Psoas muscle (tissue), 7 donors: ENCODE measurements at regions not wholly inside any gene's neighbourhood (a gene's known extent, or its start where the extent isn't known, plus 50 kb on each side); places are given as distances from the start of the nearest gene placed in this dataset.

ENCODE experiments used
- ATAC-seq, 4 donors: fragments of 200-7000 bp; cut with Tn5 transposase; one replicate each; pipeline ENCODE4 v1.9.1; 2020; ENCODE audit warnings: moderate library complexity in 3 of 4, mild to moderate bottlenecking in 2 of 4
- DNase-seq, 2 donors: peaks; one replicate each; pipeline ENCODE4 v3.0.0-alpha.2; 2020
- H3K27ac ChIP-seq: fragments of 200-600 bp; one replicate; pipeline ENCODE4 v1.8.0; 2022
- H3K27me3 ChIP-seq, 3 donors: fragments of 200-600 bp in 1 of 3; one replicate each; pipeline versions ENCODE4 v1.6.1 to v1.8.0; 2013 to 2022; ENCODE audit warnings: low read length in 2 of 3, mild to moderate bottlenecking in 2 of 3, moderate library complexity in 1 of 3; ENCODE audit not compliant: insufficient read depth in 3 of 3
- H3K36me3 ChIP-seq, 2 donors: fragments of 200-600 bp in 1 of 2; one replicate each; pipeline versions ENCODE4 v1.6.1 to v1.8.0; 2013 to 2022; ENCODE audit warnings: low read depth in 1 of 2, mild to moderate bottlenecking in 1 of 2, moderate library complexity in 1 of 2; ENCODE audit not compliant: insufficient read depth in 1 of 2
- H3K4me1 ChIP-seq: fragments of 200-600 bp; one replicate; pipeline ENCODE4 v1.8.0; 2022
- H3K4me3 ChIP-seq: fragments of 200-600 bp; one replicate; pipeline ENCODE4 v1.8.0; 2022; ENCODE audit warnings: mild to moderate bottlenecking
- H3K9me3 ChIP-seq: fragments of 200-600 bp; one replicate; pipeline ENCODE4 v1.8.0; 2022
- WGBS, 3 donors: extraction: QIAGEN DNeasy Blood & Tissue Kit; methylation state at CpG; one replicate each; pipeline versions ENCODE4 v1.1.6 to v1.1.7; 2013; 5-methylcytosine and 5-hydroxymethylcytosine counted together
- intact Hi-C, 2 donors: fragments of 100-400 bp; cut with DNase I; formaldehyde crosslinking; loops; one replicate each; pipeline versions ENCODE4 v1.11.0 to v1.14.2; 2022
- TF ChIP-seq, protein P1 (sequence below): fragments of 200-600 bp; IDR thresholded peaks from one replicate; pipeline ENCODE4 v1.8.0; 2022; ENCODE audit warnings: antibody characterized with exemption
- donor health status: healthy with polysubstance abuse.
- donor health status: DM: no; HTN: no; CAD: no; lungs with moderate emphysema.
- donor health status: Bipolar disorder and iron deficiency.
- donor health status: healthy.
- donor health status: DM: yes; HTN: yes; CAD: no.
- donor health status: DM: no; HTN: no; CAD: no.
- donor health status: DM: yes; HTN: yes; CAD: no.

DNA sequence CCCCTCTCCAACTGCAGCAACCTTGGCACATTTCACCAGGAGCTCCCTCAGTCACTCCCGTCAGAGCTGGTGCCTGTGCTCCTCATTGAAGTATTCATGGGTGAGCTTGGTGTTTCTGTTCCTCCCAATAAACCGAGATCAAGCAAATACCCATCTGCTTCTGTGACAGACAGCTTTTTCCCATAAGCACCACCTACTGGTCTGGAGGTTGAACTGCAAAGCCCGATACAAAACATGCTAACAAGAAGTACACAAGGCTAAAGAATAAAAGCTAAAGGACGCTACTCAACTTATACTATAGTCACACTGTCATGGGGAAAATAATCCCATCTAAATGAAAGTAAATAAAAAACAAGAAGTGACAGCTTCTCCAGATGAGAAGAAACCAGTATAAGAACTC lies 111.9 kb upstream of the C21orf91 start:
- no peak for DNase-seq
- ATAC-seq, result no peak
- WGBS, 3 donors, result 93 to 97% (median 97%) methylated on average over 4 of the region's 4 CpGs
- no peak overlapping the region for H3K4me3 ChIP-seq
- intact Hi-C loops, result no loop called here
- no peaks in the 10 kb centered on the region for H3K4me1 ChIP-seq
- H3K27ac ChIP-seq, result no peak overlapping the region
- no peaks in the 10 kb centered on the region for H3K9me3 ChIP-seq
- peaks cover 0 to 6% (median 0%) of the 10 kb centered on the region in 3 donors for H3K27me3 ChIP-seq
- H3K36me3 ChIP-seq, result no peaks in the 10 kb centered on the region
- TF ChIP-seq, protein P1, sequence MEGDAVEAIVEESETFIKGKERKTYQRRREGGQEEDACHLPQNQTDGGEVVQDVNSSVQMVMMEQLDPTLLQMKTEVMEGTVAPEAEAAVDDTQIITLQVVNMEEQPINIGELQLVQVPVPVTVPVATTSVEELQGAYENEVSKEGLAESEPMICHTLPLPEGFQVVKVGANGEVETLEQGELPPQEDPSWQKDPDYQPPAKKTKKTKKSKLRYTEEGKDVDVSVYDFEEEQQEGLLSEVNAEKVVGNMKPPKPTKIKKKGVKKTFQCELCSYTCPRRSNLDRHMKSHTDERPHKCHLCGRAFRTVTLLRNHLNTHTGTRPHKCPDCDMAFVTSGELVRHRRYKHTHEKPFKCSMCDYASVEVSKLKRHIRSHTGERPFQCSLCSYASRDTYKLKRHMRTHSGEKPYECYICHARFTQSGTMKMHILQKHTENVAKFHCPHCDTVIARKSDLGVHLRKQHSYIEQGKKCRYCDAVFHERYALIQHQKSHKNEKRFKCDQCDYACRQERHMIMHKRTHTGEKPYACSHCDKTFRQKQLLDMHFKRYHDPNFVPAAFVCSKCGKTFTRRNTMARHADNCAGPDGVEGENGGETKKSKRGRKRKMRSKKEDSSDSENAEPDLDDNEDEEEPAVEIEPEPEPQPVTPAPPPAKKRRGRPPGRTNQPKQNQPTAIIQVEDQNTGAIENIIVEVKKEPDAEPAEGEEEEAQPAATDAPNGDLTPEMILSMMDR, result no peak

DNA sequence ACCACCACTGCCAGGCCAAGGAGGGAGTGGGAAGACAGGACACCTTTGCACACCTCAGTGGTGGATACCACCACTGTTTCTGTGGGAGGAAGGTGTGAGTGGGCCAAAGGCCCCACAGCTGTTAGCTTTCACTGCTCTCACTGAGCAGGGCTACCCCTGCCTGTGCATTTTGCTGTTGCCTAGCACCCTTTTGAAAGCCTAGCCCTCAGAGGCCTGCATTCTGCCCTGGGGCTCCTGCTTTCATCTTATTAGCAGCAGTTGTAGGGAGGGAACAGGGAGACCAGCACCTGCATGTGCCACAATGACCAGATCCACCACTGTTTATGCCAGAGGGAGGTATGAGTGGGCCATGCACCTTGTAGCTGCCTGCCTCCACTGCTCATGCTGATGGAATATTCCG lies 110.9 kb upstream of the C21orf91 start:
- ATAC-seq, result no peak
- intact Hi-C loops, result no loop called here

DNA sequence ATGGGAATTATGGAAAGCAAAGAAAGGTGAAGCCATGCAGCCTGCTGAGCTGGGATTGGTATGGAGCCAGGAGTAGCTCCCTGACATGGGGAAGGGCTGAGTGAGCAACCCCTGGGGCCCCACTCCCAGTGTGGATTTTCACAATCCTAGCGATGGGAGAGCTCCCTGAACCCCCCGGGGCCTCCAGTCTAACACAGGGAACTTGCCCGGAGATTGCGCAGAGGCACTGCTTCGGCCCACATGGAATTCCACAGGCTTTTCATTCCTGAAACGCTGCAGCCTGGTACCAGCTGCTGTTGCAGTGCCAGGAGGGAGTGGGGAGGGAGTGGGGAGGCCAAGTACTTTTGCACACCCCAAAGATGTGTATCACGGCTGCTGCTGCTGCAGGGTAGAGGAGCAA lies 110.4 kb upstream of the C21orf91 start:
- H3K27ac ChIP-seq, result no peak overlapping the region
- H3K36me3 ChIP-seq, result no peaks in the 10 kb centered on the region
- no peaks in the 10 kb centered on the region for H3K4me1 ChIP-seq
- 41 to 61% (median 42%) methylated on average over 7 of the region's 7 CpGs for WGBS, 3 donors
- ATAC-seq, result no peak
- no peak overlapping the region for H3K4me3 ChIP-seq
- TF ChIP-seq, protein P1, result no peak
- no peak for DNase-seq
- H3K9me3 ChIP-seq, result no peaks in the 10 kb centered on the region
- no peaks in the 10 kb centered on the region for H3K27me3 ChIP-seq
- intact Hi-C loops, result loop anchor here in 1 of 2 donors (10.0 kb wide), 1 partner anchor 545 kb away; no protein-coding TSS in a partner anchor

More for the DNA sequence above, 110.9 kb upstream of the C21orf91 start:
- H3K36me3 ChIP-seq, result no peaks in the 10 kb centered on the region
- H3K9me3 ChIP-seq, result no peaks in the 10 kb centered on the region
- H3K4me3 ChIP-seq, result no peak overlapping the region
- DNase-seq, result no peak
- 82 to 97% (median 91%) methylated on average over 1 of the region's 1 CpG for WGBS, 3 donors
- no peaks in the 10 kb centered on the region for H3K4me1 ChIP-seq
- TF ChIP-seq, protein P1, result no peak
- H3K27me3 ChIP-seq, result no peaks in the 10 kb centered on the region
- no peak overlapping the region for H3K27ac ChIP-seq

DNA sequence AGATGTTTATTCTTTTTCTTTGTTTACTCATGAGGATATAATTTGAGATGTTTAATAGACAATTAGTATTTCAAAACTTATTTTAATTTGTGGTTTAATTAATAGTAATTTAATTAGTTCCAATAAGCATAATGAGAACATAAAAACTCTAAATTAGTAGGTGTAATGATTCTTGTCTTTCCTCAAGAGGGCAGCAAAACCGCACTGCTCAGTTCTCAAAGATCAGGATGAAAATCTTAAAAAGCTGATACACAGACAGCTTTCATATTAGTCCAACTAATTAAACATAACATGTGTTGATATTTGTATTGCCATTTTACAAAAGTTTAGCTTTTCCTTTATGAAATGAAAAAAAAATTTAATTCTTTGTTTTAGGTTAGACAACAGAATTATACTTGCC lies 106.7 kb upstream of the C21orf91 start:
- Histone ChIP-seq H3K27ac (no peak overlapping the region), H3K4me1 (no peaks in the 10 kb centered on the region), H3K4me3 (no peak overlapping the region), H3K27me3 (no peaks in the 10 kb centered on the region), H3K9me3 (no peaks in the 10 kb centered on the region), H3K36me3 (no peaks in the 10 kb centered on the region)
- intact Hi-C loops, result loop anchor here (2.0 to 10.0 kb wide), 2 partner anchors 247 to 541 kb away; no protein-coding TSS in a partner anchor
- WGBS, 3 donors, result 41 to 62% (median 50%) methylated on average over 1 of the region's 1 CpG
- ATAC-seq, result no peak
- no peak for DNase-seq
- TF ChIP-seq, protein P1, result peak; percentile 34

DNA sequence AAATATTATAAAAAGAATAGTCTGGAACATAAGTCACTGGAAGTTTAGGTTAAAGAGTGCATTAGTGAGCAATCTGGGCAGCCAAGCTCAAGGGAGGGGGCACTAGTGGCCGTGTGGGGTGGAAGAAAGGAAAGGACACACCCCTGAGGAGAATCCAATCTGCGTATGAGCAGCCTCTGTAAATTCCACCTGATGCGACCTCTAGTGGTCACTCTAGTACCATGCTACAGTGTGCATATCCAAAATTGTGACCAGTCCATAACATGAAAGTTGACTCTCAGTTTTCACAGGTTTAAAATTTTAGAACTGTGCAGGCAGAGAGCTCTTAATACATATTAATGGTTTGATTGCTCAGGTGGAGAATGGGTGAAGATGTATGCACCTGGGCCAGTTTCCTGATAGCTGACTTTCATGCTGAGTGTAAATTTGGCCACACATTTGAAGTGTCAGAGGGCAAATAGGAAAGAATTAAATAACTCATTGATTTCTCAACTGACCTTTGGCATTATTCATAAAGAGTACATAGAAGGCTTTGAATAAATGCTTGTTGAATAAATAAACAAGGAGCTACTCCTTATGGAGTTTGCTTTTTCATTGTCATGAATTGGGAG lies 105.9 kb upstream of the C21orf91 start:
- Histone ChIP-seq H3K27me3 (no peaks in the 10 kb centered on the region), H3K9me3 (no peaks in the 10 kb centered on the region), H3K27ac (no peak overlapping the region), H3K4me1 (no peaks in the 10 kb centered on the region), H3K36me3 (no peaks in the 10 kb centered on the region), H3K4me3 (no peak overlapping the region)
- TF ChIP-seq, protein P1, result peak; percentile 76
- WGBS, 3 donors, result 0 to 2% (median 1%) methylated on average over 3 of the region's 3 CpGs
- intact Hi-C loops, result loop anchor here (2.0 to 10.0 kb wide), 3 partner anchors 243 to 540 kb away; no protein-coding TSS in a partner anchor
- ATAC-seq (peak; percentile 61 to 86 (median 83)), DNase-seq (no peak)
